DOHH2 (cell line): ENCODE measurements at regions not wholly inside any gene's neighbourhood (a gene's known extent, or its start where the extent isn't known, plus 50 kb on each side); places are given as distances from the start of the nearest gene placed in this dataset.

Experiments used
- CTCF ChIP-seq: fragments of 200-600 bp; sonication (generic); IDR thresholded peaks from one replicate; pipeline ENCODE4 v1.5.1; 2014; ENCODE audit warnings: antibody characterized with exemption, mild to moderate bottlenecking, low read depth, low read length; ENCODE audit not compliant: poor library complexity, severe bottlenecking
- EZH2phosphoT487 ChIP-seq: fragments of 200-600 bp; sonication (generic); IDR thresholded peaks from 2 replicates; pipeline ENCODE4 v1.6.1; 2017; ENCODE audit warnings: borderline replicate concordance, mild to moderate bottlenecking, antibody characterized with exemption, low read length, moderate library complexity, mixed read lengths

GRCh38 chr4:115325836-115326235 is 212.4 kb upstream of the NDST4 start:
- TF ChIP-seq CTCF: no peak
- TF ChIP-seq EZH2phosphoT487: no peak
